MCF 10A (cell line): ENCODE measurements at regions not wholly inside any gene's neighbourhood (a gene's known extent, or its start where the extent isn't known, plus 50 kb on each side); places are given as distances from the start of the nearest gene placed in this dataset.
A peak's percentile ranks its signal among the peaks of the same experiment; 100 is the strongest.

Experiments
- BruUV-seq: library from RNA; stranded (reverse); fragments of 400-500 nt; replicated peaks from 2 replicates; lab custom pipeline; 2021; lab: Mats Ljungman, UMichigan
- CTCF ChIA-PET: fragments of 300-600 bp; sonication (Branson Sonifier 250); formaldehyde crosslinking; extraction: SDS; loops from one replicate; lab custom pipeline; 2021; ENCODE audit warnings: antibody characterized with exemption, inconsistent platforms; lab: Yijun Ruan, JAX
- POLR2A ChIA-PET: fragments of 300-600, 350-650 bp; sonication (Branson Sonifier 250); formaldehyde crosslinking; extraction: SDS; loops from one replicate; lab custom pipeline; 2020; ENCODE audit warnings: antibody characterized with exemption, inconsistent platforms; lab: Yijun Ruan, JAX
- DNase-seq: peaks from one replicate; pipeline ENCODE4 v3.0.0-alpha.2; 2018; ENCODE audit not compliant: unreplicated experiment
- H3K27ac Mint-ChIP-seq: one replicate; pipeline ENCODE4 v1.8.0; 2022; ENCODE audit warnings: mild to moderate bottlenecking, low read depth, mixed read lengths; ENCODE audit not compliant: unreplicated experiment
- H3K27me3 Mint-ChIP-seq: one replicate; pipeline ENCODE4 v1.8.0; 2022; ENCODE audit warnings: mixed read lengths; ENCODE audit not compliant: insufficient read depth, unreplicated experiment
- H3K36me3 Mint-ChIP-seq: one replicate; pipeline ENCODE4 v1.8.0; 2022; ENCODE audit warnings: mild to moderate bottlenecking, moderate library complexity, mixed read lengths; ENCODE audit not compliant: insufficient read depth, unreplicated experiment
- H3K4me1 Mint-ChIP-seq: one replicate; pipeline ENCODE4 v1.8.0; 2022; ENCODE audit warnings: mixed read lengths; ENCODE audit not compliant: insufficient read depth, unreplicated experiment
- H3K4me3 Mint-ChIP-seq: one replicate; pipeline ENCODE4 v1.8.0; 2022; ENCODE audit warnings: mild to moderate bottlenecking, moderate library complexity, mixed read lengths; ENCODE audit not compliant: unreplicated experiment
- H3K9me3 Mint-ChIP-seq: one replicate; pipeline ENCODE4 v1.8.0; 2022; ENCODE audit warnings: mixed read lengths; ENCODE audit not compliant: unreplicated experiment
- CTCF ChIP-seq: fragments of 200-600 bp; IDR thresholded peaks from one replicate; pipeline ENCODE4 v1.8.0; 2022; ENCODE audit warnings: antibody characterized with exemption, mild to moderate bottlenecking; ENCODE audit not compliant: unreplicated experiment
- intact Hi-C: fragments of 100-400 bp; cut with micrococcal nuclease; formaldehyde crosslinking; loops from 2 replicates; pipeline ENCODE4 v1.14.1; 2022

GRCh38 chr14:27181333-27181732 is 583.5 kb upstream of the NOVA1 start:
- ChIA-PET CTCF (interaction anchor here (0.7 kb wide), 1 partner anchor 79 kb away, joined by 3 read pairs; no protein-coding TSS in a partner anchor), POLR2A (no interaction called here)
- H3K9me3 Mint-ChIP-seq = no peaks in the 10 kb centered on the region
- H3K4me3 Mint-ChIP-seq = no peak overlapping the region
- no TSS peak for BruUV-seq
- peaks cover 5% of the 10 kb centered on the region for H3K4me1 Mint-ChIP-seq
- no peaks in the 10 kb centered on the region for H3K27me3 Mint-ChIP-seq
- no peak for TF ChIP-seq CTCF
- DNase-seq = no peak
- intact Hi-C loops = no loop called here
- no peaks in the 10 kb centered on the region for H3K36me3 Mint-ChIP-seq
- no peak overlapping the region for H3K27ac Mint-ChIP-seq

GRCh38 chr14:27184427-27184826 is 586.6 kb upstream of the NOVA1 start:
- Mint-ChIP-seq H3K4me3 (no peak overlapping the region), H3K9me3 (no peaks in the 10 kb centered on the region), H3K4me1 (peaks cover 5% of the 10 kb centered on the region), H3K27ac (no peak overlapping the region), H3K27me3 (no peaks in the 10 kb centered on the region), H3K36me3 (no peaks in the 10 kb centered on the region)
- CTCF ChIA-PET = no interaction called here
- intact Hi-C loops = no loop called here
- POLR2A ChIA-PET = no interaction called here
- TF ChIP-seq CTCF = no peak
- no TSS peak for BruUV-seq
- peak; percentile 9 for DNase-seq

GRCh38 chr14:27186048-27186447 is 588.2 kb upstream of the NOVA1 start:
- POLR2A ChIA-PET = no interaction called here
- intact Hi-C loops = no loop called here
- H3K9me3 Mint-ChIP-seq = no peaks in the 10 kb centered on the region
- TF ChIP-seq CTCF = no peak
- no peaks in the 10 kb centered on the region for H3K36me3 Mint-ChIP-seq
- BruUV-seq = no TSS peak
- CTCF ChIA-PET = no interaction called here
- peaks cover 6% of the 10 kb centered on the region for H3K27me3 Mint-ChIP-seq
- H3K4me3 Mint-ChIP-seq = no peak overlapping the region
- H3K27ac Mint-ChIP-seq = no peak overlapping the region
- H3K4me1 Mint-ChIP-seq = peaks cover 5% of the 10 kb centered on the region
- DNase-seq = no peak

GRCh38 chr14:27187136-27187535 is 589.3 kb upstream of the NOVA1 start:
- CTCF ChIA-PET = no interaction called here
- no TSS peak for BruUV-seq
- intact Hi-C loops = no loop called here
- Mint-ChIP-seq H3K36me3 (no peaks in the 10 kb centered on the region), H3K4me1 (peaks cover 5% of the 10 kb centered on the region), H3K27ac (no peak overlapping the region), H3K27me3 (peaks cover 6% of the 10 kb centered on the region), H3K4me3 (no peak overlapping the region), H3K9me3 (no peaks in the 10 kb centered on the region)
- no peak for TF ChIP-seq CTCF
- DNase-seq = no peak
- POLR2A ChIA-PET = no interaction called here
